HG03097 (cell line): ENCODE measurements at regions not wholly inside any gene's neighbourhood (a gene's known extent, or its start where the extent isn't known, plus 50 kb on each side); places are given as distances from the start of the nearest gene placed in this dataset.
"Not testable (repeated sequence)": the region's sequence is repeated elsewhere in the genome, so short reads cannot be mapped to it uniquely, and the experiment has no call there.

Experiments
- ATAC-seq: cut with Tn5 transposase; IDR thresholded peaks from one replicate; pipeline ENCODE4 v1.9.1; 2021; ENCODE audit not compliant: unreplicated experiment, low FRiP score

GRCh38 chr6:67883500-67884366, 751.3 kb upstream of the ADGRB3 start:
- ATAC-seq = no peak

- ATAC-seq = no peak
Measured at GRCh38 chr6:67882436-67883311, 752.4 kb upstream of the ADGRB3 start.

GRCh38 chr6:67881706-67882065, 753.4 kb upstream of the ADGRB3 start:
- ATAC-seq = no peak

- ATAC-seq = no peak
Measured at GRCh38 chr6:67880939-67881705, 754.0 kb upstream of the ADGRB3 start.

GRCh38 chr6:67880343-67880742, 754.7 kb upstream of the ADGRB3 start:
- not testable (repeated sequence) for ATAC-seq

- not testable (repeated sequence) for ATAC-seq
Measured at GRCh38 chr6:67879928-67880327, 755.2 kb upstream of the ADGRB3 start.

GRCh38 chr6:67879105-67879904, 755.8 kb upstream of the ADGRB3 start:
- ATAC-seq = not testable (repeated sequence)

- not testable (repeated sequence) for ATAC-seq
Measured at GRCh38 chr6:67878216-67878615, 756.9 kb upstream of the ADGRB3 start.

GRCh38 chr6:67877288-67877687, 757.8 kb upstream of the ADGRB3 start:
- no peak for ATAC-seq

GRCh38 chr6:67875877-67876383, 759.2 kb upstream of the ADGRB3 start:
- ATAC-seq = no peak

- no peak for ATAC-seq
Measured at GRCh38 chr6:67870321-67870720, 764.8 kb upstream of the ADGRB3 start.

GRCh38 chr6:67863346-67863745, 771.7 kb upstream of the ADGRB3 start:
- no peak for ATAC-seq

- ATAC-seq = no peak
Measured at GRCh38 chr6:67854098-67854497, 781.0 kb upstream of the ADGRB3 start.

GRCh38 chr6:67839818-67840217, 795.3 kb upstream of the ADGRB3 start:
- ATAC-seq = no peak

- ATAC-seq = no peak
Measured at GRCh38 chr6:67825201-67825895, 809.7 kb upstream of the ADGRB3 start.

- ATAC-seq = no peak
Measured at GRCh38 chr6:67818322-67818721, 816.8 kb upstream of the ADGRB3 start.

GRCh38 chr6:67815623-67816022, 819.5 kb upstream of the ADGRB3 start:
- ATAC-seq = no peak

- no peak for ATAC-seq
Measured at GRCh38 chr6:67814262-67814661, 820.8 kb upstream of the ADGRB3 start.

GRCh38 chr6:67812693-67813092, 822.4 kb upstream of the ADGRB3 start:
- ATAC-seq = no peak
